Forelimb muscle (tissue), 1 donor: ENCODE measurements at regions not wholly inside any gene's neighbourhood (a gene's known extent, or its start where the extent isn't known, plus 50 kb on each side); places are given as distances from the start of the nearest gene placed in this dataset.

Experiments
- DNase-seq: peaks from one replicate; pipeline ENCODE4 v3.0.0-alpha.2; 2013; ENCODE audit warnings: low read depth

DNA sequence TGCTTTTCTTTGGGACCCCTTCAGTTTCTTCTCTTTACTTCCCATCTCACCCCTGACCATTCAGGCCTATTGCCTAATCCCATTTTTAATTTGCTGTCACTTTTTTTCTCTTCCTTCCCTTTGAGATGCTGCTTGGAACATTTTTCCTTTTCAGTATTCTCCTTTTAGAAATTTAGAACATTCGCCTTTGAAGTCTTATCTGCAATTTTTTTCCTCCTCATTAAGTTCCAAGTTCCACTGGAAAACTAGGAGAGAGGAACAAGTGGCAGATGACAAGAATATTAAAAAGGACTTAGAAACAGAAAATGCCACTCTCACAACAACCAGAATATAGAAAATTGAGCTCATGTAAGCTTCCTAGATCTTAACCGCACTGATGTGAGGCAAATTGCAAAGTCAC, 126.6 kb downstream of the PSMG1 start:
- no peak for DNase-seq

DNA sequence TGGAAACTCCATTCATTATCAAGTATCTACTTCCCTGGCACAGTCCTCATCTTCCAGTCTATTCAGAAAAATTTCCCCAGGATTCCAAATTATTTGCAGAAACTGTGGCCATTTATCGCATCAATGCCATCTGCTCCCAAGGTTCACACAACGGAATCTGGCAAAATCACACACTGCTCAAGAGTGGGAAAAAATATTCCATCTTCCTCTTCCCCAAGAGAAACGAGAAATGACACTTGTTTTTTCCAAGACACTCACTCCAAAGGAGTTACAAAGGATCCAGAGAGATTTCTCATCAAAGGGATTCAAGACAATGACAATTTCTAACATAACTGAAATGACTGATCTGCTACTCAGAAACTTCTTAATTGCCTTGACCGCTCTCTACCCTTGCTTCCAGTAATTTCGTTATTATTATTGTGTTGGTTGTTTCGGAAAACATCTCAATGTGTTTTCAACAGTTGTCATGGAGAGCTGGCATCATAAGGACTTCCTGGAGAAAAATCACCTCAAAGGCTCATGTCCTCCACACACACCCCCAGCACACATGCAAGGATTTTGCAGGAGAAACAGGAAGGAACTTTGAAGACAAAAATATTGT, 128.0 kb downstream of the PSMG1 start:
- DNase-seq, result no peak

DNA sequence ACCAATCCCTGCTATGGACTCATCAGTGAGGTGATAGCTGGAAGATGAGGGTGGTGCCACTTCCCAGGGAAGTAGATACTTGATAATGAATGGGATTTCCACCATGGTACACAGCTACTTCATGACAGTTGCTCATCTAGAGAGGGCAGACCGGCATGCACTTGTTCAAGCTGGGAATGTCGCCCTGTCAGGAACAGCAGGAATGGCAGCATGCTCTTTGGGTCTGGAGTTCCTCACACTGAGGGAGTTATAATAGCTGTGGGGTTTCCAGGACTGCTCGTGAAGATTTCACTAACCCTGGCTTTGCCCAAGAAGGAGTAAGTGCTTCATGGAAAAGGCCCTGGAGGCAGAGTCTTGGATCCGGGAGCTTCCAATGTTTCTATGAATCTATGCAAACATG, 129.2 kb downstream of the PSMG1 start:
- DNase-seq, result no peak

DNA sequence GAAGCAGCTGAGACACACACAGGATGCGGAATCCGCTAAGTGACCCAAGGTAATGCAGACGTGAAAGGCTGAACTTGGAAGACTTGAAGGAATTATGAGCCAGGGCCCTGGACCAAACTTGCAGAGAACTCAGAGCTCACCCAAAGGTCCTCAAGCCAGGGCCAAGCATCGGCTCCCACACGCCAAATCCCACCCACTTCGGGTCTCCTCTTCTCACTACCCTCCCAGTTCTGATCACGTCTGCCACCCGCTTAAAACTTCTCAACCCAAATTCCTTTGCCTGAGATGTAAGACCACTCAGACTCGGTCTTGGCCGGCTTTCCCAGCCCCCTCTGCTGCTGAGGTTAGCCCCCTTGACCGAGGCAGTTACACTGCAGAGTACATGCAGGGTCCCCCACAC, 130.1 kb downstream of the PSMG1 start:
- DNase-seq, result no peak

DNA sequence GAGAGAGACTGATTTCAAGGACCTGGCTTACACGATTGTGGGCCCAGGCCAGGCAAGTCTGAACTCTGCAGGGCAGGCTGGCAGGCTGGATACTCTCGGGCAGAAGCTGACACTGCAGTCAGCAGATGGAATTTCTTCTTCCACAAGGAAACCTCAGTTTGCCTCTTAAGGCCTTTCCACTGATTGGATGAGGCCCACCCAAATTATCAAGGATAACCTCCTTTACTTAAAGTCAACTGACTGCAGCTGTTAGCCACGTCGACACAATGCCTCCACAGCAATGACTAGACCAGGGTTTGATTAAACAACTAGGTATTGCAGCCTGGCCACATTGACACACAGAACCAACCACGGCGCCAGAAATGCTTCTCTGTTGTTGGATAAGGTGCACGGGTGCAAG, 130.5 kb downstream of the PSMG1 start:
- no peak for DNase-seq

DNA sequence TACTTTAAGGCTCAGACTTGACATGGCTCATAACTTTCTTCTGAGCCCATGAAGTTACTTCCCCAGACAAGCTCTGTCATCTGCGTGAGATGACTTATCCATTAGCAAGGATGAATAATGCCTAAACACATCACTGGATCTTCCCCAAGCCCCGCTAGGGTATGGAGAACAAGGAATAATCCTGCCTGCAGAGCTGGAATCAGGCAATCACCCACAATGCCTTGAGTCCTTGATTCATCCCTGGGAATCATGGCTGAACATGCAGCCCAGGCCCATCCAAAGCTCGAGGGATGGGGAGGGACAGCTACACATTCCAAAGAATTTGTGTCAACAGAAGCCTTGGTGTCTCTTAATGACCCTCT, 131.7 kb downstream of the PSMG1 start:
- no peak for DNase-seq

DNA sequence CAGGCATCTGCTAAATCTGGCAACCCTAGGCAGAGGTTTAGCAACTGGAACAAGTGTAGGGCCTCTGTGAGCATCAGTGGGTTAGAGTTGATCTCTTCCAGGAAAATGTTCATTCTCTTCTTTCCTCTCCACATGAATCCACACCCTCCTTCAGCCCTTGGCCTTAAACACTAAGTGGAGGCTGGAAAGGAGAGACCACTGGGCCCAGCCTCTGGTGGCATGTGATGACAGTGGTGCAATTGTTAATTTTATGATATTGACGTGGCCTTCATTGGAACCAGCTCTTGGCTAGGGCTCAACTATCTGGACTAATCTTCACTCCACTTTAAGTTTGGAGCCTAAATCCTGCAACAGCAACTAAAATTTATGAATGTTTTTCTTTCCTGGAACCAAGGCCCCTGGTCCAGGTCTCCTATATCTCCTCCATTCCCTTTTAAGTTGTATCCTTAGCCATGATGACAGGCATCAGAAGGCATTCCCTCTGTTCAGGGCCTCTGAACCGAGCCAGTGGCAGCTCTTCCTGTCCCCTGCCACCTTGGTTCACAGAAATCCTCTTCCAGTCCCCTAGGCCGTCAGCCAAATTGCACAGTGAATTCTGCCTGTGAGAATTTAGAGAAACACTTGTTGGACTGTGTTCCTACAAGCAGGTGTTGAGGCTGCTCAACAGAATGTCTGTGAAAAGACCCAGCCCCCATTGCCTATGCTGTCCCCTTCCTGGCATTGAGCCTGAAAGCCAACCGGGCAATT, 132.2 kb downstream of the PSMG1 start:
- DNase-seq, result no peak

DNA sequence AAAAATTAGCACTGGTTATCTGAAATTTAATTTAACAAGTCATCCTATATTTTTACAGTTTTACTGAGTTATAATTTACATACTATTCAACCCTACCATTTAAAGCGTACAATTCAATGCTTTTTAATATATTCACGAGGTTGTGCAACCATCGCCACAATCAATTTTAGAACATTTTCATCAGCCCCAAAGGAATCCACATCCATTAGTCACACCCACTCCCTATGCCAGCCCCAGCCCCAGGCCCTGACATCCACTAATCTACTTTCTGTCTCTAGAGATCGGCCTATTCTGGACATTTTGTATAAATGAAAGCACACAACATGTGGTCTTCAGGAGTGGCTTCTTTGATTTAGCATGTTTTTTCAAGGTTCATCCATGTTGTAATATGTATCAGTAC, 134.7 kb downstream of the PSMG1 start:
- no peak for DNase-seq

DNA sequence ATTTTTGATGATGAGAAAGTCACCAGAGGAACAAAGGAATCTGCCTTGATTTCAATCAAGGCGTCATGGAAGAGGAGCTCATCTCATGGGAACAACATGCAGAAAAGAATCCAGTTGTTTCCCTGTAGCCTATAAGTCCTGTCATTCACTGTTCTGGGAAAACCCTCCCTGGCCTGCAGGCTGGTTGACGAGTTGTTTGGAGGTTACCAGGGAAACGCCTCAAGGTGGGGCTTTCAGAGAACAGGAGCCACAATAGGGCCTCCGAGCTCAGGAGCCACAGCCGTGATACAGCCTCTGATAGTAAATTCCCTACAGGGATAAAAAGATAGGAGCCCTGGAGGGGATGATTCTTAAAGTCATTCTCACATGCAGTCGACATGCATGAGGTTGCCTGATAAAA, 135.2 kb downstream of the PSMG1 start:
- no peak for DNase-seq

DNA sequence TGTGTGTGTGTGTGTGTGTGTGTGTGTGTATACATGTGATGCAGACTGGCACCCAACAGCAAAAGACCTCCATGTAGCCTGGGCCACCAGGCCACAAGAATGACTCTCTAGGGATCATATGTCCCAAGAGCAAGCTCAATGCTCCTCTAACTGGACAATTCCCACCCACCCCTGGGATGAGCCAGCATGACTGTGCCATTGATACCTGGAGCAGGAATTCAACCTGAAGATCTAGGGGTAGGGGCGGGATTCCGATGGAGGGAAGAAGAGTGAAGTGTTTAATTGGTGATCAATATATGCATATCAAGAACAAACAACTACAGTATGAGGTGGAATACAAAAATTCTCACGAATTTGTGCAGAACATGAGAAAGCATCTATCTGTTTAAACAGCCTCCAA, 136.2 kb downstream of the PSMG1 start:
- DNase-seq, result no peak

DNA sequence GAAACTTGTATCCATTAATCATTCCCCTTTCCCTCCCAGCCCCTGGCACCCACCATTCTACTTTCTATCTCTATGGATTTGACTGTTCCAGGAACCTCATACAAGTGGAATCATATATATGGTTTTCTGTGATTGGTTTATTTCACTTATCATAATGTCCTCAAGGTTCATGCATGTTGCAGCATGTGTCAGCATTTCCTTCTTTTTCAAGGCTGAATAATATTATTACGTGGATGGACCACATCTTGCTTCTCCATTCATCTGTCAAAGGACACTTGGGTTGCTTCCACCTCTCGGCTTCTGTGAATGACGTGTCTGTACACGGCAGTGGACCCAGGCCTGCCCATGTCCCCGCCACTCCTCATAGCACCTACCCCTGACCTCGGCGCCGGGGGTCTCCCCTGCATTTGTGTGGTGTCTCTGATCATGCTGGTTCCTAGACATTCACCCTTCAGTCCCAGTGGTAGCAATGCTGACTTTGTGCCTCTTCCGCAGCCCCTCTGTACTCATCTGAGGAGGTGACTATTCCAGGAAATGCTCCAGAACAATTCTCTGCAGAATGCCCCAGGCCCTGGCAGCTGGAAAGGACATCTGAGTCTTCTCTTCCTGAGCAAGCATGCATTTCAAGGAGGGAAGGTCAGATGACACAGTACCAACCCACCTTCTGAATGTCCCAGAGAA, 136.9 kb downstream of the PSMG1 start:
- no peak for DNase-seq

DNA sequence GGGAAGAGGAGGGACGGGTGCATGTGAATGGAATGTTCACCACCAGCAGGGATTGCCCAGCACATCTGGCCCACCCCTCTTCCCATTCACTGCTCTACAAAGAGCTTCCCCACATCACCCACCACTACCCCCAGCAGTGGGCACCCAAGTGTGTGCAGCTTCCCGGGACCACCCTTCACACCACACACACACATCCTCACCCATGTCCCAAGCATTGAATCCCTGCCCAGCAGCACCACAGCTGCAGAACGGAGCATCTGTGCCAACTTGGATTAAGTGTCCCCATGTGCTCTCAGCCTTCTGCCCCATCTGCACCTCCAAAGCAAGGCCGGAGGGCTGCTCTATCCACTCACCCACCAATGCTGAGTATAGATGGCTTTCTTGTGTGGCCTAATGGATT, 141.4 kb downstream of the PSMG1 start:
- DNase-seq, result no peak

DNA sequence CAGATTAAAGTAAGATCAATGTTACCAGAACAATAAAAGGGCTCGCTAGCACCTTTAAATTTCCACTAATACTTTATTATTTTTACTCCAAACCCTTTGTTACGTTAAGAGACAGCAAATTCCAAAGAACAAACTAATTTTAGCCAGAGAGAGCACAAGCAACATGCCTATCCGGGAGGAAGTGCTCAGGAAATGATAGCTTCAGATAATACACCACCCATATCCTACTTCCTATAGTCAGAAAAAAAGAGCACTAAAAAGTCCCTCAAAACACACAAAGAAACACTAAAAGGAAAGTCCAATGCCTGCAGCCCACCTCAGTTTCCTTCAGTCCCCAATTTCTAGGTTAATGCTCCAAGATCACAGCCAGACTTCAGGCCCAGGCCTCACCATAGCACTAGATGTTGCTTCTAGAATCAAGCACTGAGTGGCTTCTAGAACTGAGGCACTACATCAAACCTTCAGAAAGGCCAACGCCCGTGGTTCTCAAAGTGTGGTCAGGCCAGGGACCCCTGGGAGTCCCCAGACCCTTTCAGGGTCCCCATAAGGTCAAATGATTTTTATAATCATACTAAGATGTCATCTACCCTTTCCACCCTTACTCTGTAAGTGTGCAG, 142.6 kb downstream of the PSMG1 start:
- no peak for DNase-seq

DNA sequence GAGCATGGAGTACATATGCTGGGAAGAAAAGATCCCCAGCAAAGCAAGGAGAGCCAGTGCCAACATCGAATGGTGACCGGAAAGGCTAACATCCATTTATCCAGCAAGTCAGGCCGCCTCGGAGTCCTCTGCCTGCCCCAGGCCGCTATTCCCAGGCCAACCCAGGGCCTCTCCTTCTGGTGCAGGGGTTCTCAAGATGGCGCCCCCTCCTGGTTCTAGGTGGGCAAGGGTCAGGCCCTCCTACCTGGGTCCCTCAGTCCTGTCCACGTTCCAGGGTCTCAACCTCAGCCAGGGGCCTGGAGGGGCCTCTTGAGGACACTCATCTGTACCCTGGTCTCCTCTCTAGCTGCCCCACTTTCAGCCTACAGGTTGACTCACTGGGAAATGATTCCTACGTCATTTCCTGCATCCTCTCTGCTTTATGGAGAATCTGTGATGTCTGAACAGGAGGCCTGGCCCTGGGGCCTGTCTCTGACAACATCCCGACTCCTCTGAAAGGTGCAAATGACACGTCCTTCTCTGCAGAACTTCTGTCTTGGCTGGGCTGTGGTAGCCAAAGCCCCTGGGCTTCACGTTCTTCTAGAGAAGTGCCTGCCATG, 145.3 kb downstream of the PSMG1 start:
- no peak for DNase-seq

DNA sequence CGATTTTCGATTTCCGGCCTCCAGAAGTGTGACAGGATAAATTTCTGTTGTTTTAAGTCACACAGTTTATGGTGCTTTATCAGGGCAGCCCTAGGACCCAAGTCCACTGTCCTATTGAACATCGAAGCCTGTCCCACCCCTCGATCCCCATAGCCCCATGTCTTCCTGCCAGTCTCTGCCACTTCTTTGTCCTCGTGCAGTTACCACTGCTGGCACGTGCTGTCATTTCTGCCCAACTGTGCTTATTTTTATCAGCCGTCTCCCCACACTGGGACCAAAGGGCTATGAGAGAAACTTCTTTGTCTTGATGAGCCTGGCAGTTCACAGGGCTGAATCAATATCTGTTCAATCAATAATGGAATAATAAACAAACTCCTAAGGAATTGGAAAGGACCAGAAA, 146.7 kb downstream of the PSMG1 start:
- no peak for DNase-seq

DNA sequence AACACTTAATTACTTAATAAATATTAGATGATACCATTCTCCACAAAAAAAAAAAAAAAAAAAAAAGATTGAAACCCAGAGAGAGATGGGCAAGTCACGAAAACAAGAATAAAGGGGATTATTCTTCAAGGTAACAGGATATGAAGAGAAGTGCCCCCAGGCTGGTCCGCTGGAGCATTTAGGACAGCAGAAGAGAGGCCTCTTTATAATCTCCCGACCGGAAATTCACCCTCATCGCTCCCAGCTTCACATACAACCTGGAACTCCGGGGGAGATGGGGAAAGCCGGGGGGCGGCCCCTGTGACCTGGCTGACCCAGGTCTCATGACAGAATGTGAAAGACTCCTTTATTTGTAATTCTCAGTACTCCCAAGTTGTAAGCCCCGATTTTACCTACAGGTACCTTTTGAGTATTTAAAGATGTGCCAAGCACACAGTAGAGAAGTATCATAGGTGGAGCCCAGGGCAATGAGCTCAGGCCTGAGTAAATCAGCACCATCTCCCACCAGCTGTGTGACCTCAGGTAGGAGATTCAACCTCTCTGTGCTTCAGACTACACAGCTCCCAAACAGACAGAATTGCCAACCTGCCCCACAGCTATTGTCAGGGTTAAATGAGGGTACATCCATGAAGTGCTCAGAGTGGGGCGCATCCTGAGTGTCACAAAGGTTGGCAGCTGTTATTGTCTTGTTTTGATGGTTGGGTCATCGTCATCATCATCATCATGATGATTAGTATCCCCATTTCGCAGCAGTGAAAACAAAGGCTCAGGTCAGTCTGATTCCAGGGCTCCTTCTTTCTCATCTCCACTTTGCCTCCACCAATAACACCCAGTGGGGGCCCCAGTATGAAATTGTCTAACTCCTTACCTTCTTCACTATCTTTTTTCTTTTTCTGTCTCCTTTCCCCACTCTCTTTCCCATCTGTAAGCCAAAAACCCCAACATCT, 148.4 kb downstream of the PSMG1 start:
- DNase-seq, result no peak

DNA sequence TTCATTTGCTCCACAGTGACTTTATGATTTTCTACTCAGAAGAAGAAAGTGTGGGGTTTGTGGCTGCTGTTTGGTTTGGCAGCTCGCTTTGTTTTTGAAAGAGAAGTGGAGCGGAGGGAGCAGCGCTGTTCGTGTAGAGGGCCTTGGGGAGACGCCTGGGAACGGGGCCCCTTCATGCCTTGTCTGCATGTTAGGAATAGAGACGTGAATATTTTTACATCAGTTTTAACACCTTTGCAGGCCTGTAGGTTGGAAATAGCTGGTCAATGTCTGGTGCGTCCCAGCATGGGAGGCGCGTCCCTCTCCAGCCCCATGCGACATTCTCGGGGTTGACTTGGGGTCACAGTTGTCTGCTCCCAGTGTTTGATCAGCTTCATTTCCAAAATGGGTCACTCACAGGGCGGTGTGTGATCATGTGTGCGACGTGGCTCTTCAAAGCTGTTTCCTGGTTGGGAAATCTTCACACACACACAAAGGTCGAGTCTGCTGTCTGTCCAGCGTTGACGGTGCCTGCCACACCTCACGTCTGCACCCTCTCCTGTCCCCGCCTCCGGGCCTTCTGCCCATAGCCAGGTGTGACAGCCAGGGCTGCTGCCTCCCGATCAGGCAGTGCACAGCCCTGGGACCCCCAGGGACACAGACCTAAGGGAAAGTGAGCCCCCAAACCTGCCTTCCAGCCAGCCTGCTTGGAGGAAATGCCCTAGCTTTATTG, 149.2 kb downstream of the PSMG1 start:
- DNase-seq, result no peak

DNA sequence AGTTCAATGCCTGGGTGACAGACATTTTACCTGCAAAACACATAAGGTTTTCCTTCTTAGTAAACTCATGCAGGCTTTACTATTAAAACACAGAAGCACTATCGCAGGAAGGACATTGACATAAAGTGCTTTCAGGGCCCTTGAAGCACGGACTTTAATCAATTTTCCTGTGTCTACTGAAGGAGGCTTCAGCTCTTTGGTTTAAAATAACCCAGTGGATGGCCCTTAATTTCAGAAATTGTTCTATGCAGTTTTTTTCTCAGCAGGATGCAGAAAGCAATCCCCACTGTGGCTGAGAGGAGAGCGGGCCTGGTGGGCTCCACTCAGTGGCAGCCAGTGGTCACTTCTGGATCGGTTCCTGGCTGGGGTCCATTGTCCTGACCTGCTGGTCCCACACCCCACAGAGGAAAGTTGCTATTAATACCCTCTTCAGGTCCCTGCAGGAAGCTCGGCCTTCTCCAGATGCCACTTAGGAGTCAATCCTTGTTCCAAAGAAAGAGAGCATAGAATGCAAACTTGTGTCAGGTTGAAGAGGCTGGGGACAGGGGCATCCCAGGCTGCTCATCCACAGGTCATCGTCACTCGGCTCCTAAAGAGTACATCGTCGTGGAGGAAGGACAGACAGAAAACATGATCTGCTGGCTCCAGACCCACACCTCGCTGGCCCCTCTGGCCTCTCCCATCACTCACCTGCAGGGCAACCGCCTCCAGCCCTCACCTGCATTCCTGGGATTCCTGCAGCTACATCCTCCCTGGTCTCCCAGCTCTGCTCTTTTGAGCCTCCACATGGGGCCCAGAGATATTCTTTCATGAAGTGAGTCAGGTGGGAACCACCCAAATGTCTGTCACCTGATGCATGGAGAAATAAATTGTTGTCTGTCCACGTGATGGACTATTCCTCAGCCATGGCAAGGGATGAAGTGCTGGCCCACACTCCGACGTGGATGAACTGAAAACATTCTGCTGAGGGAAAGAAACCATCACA, 153.1 kb downstream of the PSMG1 start:
- DNase-seq, result no peak

DNA sequence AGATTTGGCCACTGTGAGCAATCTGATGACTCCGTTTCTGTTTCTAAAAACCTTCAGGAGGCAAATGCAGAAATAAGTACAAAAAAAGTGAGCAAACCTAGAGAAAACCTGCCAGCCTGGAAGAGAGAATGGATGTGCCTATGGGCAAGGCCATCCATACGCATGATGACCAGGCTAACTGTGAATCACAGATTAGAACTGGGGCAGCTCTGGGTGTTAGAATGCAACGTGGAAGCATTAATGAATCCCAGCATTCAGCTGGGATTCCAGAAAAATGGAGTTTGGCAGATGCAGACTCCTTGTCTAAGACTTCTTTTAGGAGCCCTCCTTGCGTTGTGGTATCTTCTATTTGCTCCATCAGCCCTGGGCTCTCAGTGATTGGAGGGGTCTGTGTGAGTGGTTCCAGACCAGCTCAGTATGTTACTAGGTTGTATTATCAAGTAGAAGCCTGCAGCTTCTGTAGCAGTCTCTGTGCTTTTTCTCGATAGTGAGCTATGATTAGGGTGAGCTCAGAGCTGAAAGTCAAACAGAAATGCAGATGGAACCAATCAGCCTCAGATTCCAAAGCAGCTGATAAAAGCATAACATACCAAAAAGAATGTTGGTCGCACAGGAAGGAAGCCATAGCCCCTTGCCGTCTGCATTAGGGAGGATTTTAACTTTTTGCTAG, 154.0 kb downstream of the PSMG1 start:
- no peak for DNase-seq
